ENCODE measurements at regions not wholly inside any gene's neighbourhood (a gene's known extent, or its start where the extent isn't known, plus 50 kb on each side); places are given as distances from the start of the nearest gene placed in this dataset.

- DNase-seq (ENCODE audit: low read depth, low spot score), result no peak
- Histone ChIP-seq H3K4me1 (ENCODE audit: insufficient read depth, insufficient read length) (peaks cover 2% of the 10 kb centered on the region), H3K9ac (ENCODE audit: insufficient read length, low read depth) (no peak overlapping the region), H3K27me3 (ENCODE audit: insufficient read depth, insufficient read length) (no peaks in the 10 kb centered on the region), H3K9me3 (ENCODE audit: insufficient read depth, low read length) (no peaks in the 10 kb centered on the region; the same call in 1 of the 2 replicates), H3K4me3 (ENCODE audit: insufficient read length, low read depth) (no peak overlapping the region), H3K36me3 (ENCODE audit: insufficient read depth, insufficient read length, low read length) (no peaks in the 10 kb centered on the region)
- TF ChIP-seq SUZ12 (IDR thresholded peaks at IDR 0.05; ENCODE audit: extremely low read depth, insufficient read depth, insufficient read length) (no peak), ZNF274 (IDR thresholded peaks at IDR 0.05; ENCODE audit: low read depth, low read length) (no peak), YY1 (IDR thresholded peaks at IDR 0.05; ENCODE audit: insufficient read depth, insufficient read length) (no peak)
These were observed 181.7 kb downstream of the MTRR start for GRCh38 chr5:8050616-8051175.

DNA sequence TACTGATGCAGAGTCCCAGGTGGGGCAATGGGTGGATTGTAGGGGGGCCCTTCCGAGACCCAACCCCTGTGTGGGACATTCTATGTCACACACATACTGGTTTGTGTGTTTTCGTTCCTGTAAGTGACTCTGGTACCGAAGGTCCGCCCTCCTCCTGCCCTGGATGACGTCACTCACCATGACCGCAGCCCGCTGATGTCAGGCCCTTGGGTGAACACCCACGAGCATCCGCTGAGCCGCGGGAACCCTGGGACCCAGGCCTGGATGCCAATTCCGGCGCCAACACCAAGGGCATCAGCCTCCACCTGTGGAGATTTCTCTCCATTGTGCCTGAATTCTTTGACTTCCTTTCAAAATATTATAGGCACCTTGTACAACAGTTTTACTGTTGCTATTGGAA lies 184.3 kb downstream of the MTRR start:
- no peaks in the 10 kb centered on the region for H3K36me3 ChIP-seq (ENCODE audit: insufficient read depth, insufficient read length, low read length)
- DNase-seq (ENCODE audit: low read depth, low spot score), result no peak
- TF ChIP-seq YY1 (IDR thresholded peaks at IDR 0.05; ENCODE audit: insufficient read depth, insufficient read length) (no peak), ZNF274 (IDR thresholded peaks at IDR 0.05; ENCODE audit: low read depth, low read length) (no peak), SUZ12 (IDR thresholded peaks at IDR 0.05; ENCODE audit: extremely low read depth, insufficient read depth, insufficient read length) (no peak)
- no peaks in the 10 kb centered on the region for H3K9me3 ChIP-seq (ENCODE audit: insufficient read depth, low read length)
- no peak overlapping the region for H3K9ac ChIP-seq (ENCODE audit: insufficient read length, low read depth)
- no peaks in the 10 kb centered on the region for H3K27me3 ChIP-seq (ENCODE audit: insufficient read depth, insufficient read length)
- no peaks in the 10 kb centered on the region for H3K4me1 ChIP-seq (ENCODE audit: insufficient read depth, insufficient read length)
- no peak overlapping the region for H3K4me3 ChIP-seq (ENCODE audit: insufficient read length, low read depth)

GRCh38 chr5:8057769-8058168 lies 188.8 kb downstream of the MTRR start:
- Histone ChIP-seq H3K4me3 (ENCODE audit: insufficient read length, low read depth) (no peak overlapping the region), H3K27me3 (ENCODE audit: insufficient read depth, insufficient read length) (no peaks in the 10 kb centered on the region), H3K9ac (ENCODE audit: insufficient read length, low read depth) (no peak overlapping the region), H3K36me3 (ENCODE audit: insufficient read depth, insufficient read length, low read length) (no peaks in the 10 kb centered on the region), H3K9me3 (ENCODE audit: insufficient read depth, low read length) (no peaks in the 10 kb centered on the region), H3K4me1 (ENCODE audit: insufficient read depth, insufficient read length) (peaks cover 3% of the 10 kb centered on the region)
- TF ChIP-seq ZNF274 (IDR thresholded peaks at IDR 0.05; ENCODE audit: low read depth, low read length) (no peak), SUZ12 (IDR thresholded peaks at IDR 0.05; ENCODE audit: extremely low read depth, insufficient read depth, insufficient read length) (no peak), YY1 (IDR thresholded peaks at IDR 0.05; ENCODE audit: insufficient read depth, insufficient read length) (no peak)
- DNase-seq (ENCODE audit: low read depth, low spot score), result no peak

GRCh38 chr5:8058616-8059190 lies 189.8 kb downstream of the MTRR start:
- H3K4me3 ChIP-seq (ENCODE audit: insufficient read length, low read depth), result no peak overlapping the region
- no peak for DNase-seq (ENCODE audit: low read depth, low spot score)
- no peaks in the 10 kb centered on the region for H3K27me3 ChIP-seq (ENCODE audit: insufficient read depth, insufficient read length)
- H3K36me3 ChIP-seq (ENCODE audit: insufficient read depth, insufficient read length, low read length), result no peaks in the 10 kb centered on the region
- H3K9ac ChIP-seq (ENCODE audit: insufficient read length, low read depth), result no peak overlapping the region
- H3K4me1 ChIP-seq (ENCODE audit: insufficient read depth, insufficient read length), result peaks cover 3% of the 10 kb centered on the region
- no peak for TF ChIP-seq YY1 (IDR thresholded peaks at IDR 0.05; ENCODE audit: insufficient read depth, insufficient read length)
- TF ChIP-seq SUZ12 (IDR thresholded peaks at IDR 0.05; ENCODE audit: extremely low read depth, insufficient read depth, insufficient read length), result no peak
- TF ChIP-seq ZNF274 (IDR thresholded peaks at IDR 0.05; ENCODE audit: low read depth, low read length), result no peak
- H3K9me3 ChIP-seq (ENCODE audit: insufficient read depth, low read length), result no peaks in the 10 kb centered on the region

GRCh38 chr5:8059337-8059736 lies 190.4 kb downstream of the MTRR start:
- no peak overlapping the region for H3K4me3 ChIP-seq (ENCODE audit: insufficient read length, low read depth)
- no peak for DNase-seq (ENCODE audit: low read depth, low spot score)
- no peaks in the 10 kb centered on the region for H3K36me3 ChIP-seq (ENCODE audit: insufficient read depth, insufficient read length, low read length)
- H3K27me3 ChIP-seq (ENCODE audit: insufficient read depth, insufficient read length), result no peaks in the 10 kb centered on the region
- peaks cover 3% of the 10 kb centered on the region for H3K4me1 ChIP-seq (ENCODE audit: insufficient read depth, insufficient read length)
- no peaks in the 10 kb centered on the region for H3K9me3 ChIP-seq (ENCODE audit: insufficient read depth, low read length)
- no peak for TF ChIP-seq YY1 (IDR thresholded peaks at IDR 0.05; ENCODE audit: insufficient read depth, insufficient read length)
- no peak for TF ChIP-seq SUZ12 (IDR thresholded peaks at IDR 0.05; ENCODE audit: extremely low read depth, insufficient read depth, insufficient read length)
- no peak for TF ChIP-seq ZNF274 (IDR thresholded peaks at IDR 0.05; ENCODE audit: low read depth, low read length)
- H3K9ac ChIP-seq (ENCODE audit: insufficient read length, low read depth), result no peak overlapping the region

GRCh38 chr5:8060235-8060952 lies 191.4 kb downstream of the MTRR start:
- no peak overlapping the region for H3K4me3 ChIP-seq (ENCODE audit: insufficient read length, low read depth)
- H3K27me3 ChIP-seq (ENCODE audit: insufficient read depth, insufficient read length), result no peaks in the 10 kb centered on the region
- no peak overlapping the region for H3K9ac ChIP-seq (ENCODE audit: insufficient read length, low read depth)
- H3K9me3 ChIP-seq (ENCODE audit: insufficient read depth, low read length), result no peaks in the 10 kb centered on the region
- H3K4me1 ChIP-seq (ENCODE audit: insufficient read depth, insufficient read length), result peaks cover 3% of the 10 kb centered on the region
- TF ChIP-seq SUZ12 (IDR thresholded peaks at IDR 0.05; ENCODE audit: extremely low read depth, insufficient read depth, insufficient read length) (no peak), YY1 (IDR thresholded peaks at IDR 0.05; ENCODE audit: insufficient read depth, insufficient read length) (no peak), ZNF274 (IDR thresholded peaks at IDR 0.05; ENCODE audit: low read depth, low read length) (no peak)
- DNase-seq (ENCODE audit: low read depth, low spot score), result no peak
- H3K36me3 ChIP-seq (ENCODE audit: insufficient read depth, insufficient read length, low read length), result no peaks in the 10 kb centered on the region

GRCh38 chr5:8060953-8061429 lies 192.0 kb downstream of the MTRR start:
- Histone ChIP-seq H3K4me1 (ENCODE audit: insufficient read depth, insufficient read length) (peaks cover 3% of the 10 kb centered on the region), H3K36me3 (ENCODE audit: insufficient read depth, insufficient read length, low read length) (no peaks in the 10 kb centered on the region), H3K27me3 (ENCODE audit: insufficient read depth, insufficient read length) (no peaks in the 10 kb centered on the region), H3K9me3 (ENCODE audit: insufficient read depth, low read length) (no peaks in the 10 kb centered on the region), H3K9ac (ENCODE audit: insufficient read length, low read depth) (no peak overlapping the region), H3K4me3 (ENCODE audit: insufficient read length, low read depth) (no peak overlapping the region)
- TF ChIP-seq SUZ12 (IDR thresholded peaks at IDR 0.05; ENCODE audit: extremely low read depth, insufficient read depth, insufficient read length) (no peak), ZNF274 (IDR thresholded peaks at IDR 0.05; ENCODE audit: low read depth, low read length) (no peak), YY1 (IDR thresholded peaks at IDR 0.05; ENCODE audit: insufficient read depth, insufficient read length) (no peak)
- DNase-seq (ENCODE audit: low read depth, low spot score), result no peak
